BE2C (cell line): ENCODE measurements at regions not wholly inside any gene's neighbourhood (a gene's known extent, or its start where the extent isn't known, plus 50 kb on each side); places are given as distances from the start of the nearest gene placed in this dataset.

Experiments used
- DNase-seq: peaks from one replicate; pipeline ENCODE4 v3.0.0-alpha.2; 2020
- H3K27me3 ChIP-seq: fragments of 250-450 bp; sonication (Bioruptor Pico); 2 replicates; pipeline ENCODE4 v1.5.1; 2020; ENCODE audit warnings: mild to moderate bottlenecking
- H3K36me3 ChIP-seq: fragments of 250-450 bp; sonication (Bioruptor Pico); 2 replicates; pipeline ENCODE4 v1.5.1; 2020; ENCODE audit warnings: mild to moderate bottlenecking
- H3K4me1 ChIP-seq: fragments of 250-450 bp; sonication (Bioruptor Pico); 2 replicates; pipeline ENCODE4 v1.5.1; 2020
- H3K4me3 ChIP-seq: 2 replicates; pipeline ENCODE4 v1.5.1; 2011; ENCODE audit warnings: low read depth, low read length
- H3K9me3 ChIP-seq: fragments of 250-450 bp; sonication (Bioruptor Pico); 2 replicates; pipeline ENCODE4 v1.5.1; 2020
- CTCF ChIP-seq: IDR thresholded peaks from 2 replicates; pipeline ENCODE4 v1.5.1; 2012; ENCODE audit warnings: mild to moderate bottlenecking, low read depth, low read length

- H3K4me1 ChIP-seq: no peaks in the 10 kb centered on the region
- no peak overlapping the region for H3K4me3 ChIP-seq
- no peaks in the 10 kb centered on the region; the same call in 1 of the 2 replicates for H3K9me3 ChIP-seq
- TF ChIP-seq CTCF: no peak
- peaks cover 3% of the 10 kb centered on the region for H3K27me3 ChIP-seq
- H3K36me3 ChIP-seq: no peaks in the 10 kb centered on the region
- DNase-seq: no peak
Observed at GRCh38 chr22:49469896-49470740, 357.6 kb downstream of the BRD1 start.

- no peak for DNase-seq
- TF ChIP-seq CTCF: no peak
- Histone ChIP-seq H3K4me1 (no peaks in the 10 kb centered on the region), H3K27me3 (peaks cover 3% of the 10 kb centered on the region), H3K9me3 (no peaks in the 10 kb centered on the region; the same call in 1 of the 2 replicates), H3K4me3 (no peak overlapping the region), H3K36me3 (no peaks in the 10 kb centered on the region)
Observed at GRCh38 chr22:49468487-49469198, 359.0 kb downstream of the BRD1 start.

- Histone ChIP-seq H3K9me3 (no peaks in the 10 kb centered on the region; the same call in 1 of the 2 replicates), H3K27me3 (peaks cover 3% of the 10 kb centered on the region), H3K36me3 (no peaks in the 10 kb centered on the region), H3K4me3 (no peak overlapping the region), H3K4me1 (no peaks in the 10 kb centered on the region)
- TF ChIP-seq CTCF: no peak
- no peak for DNase-seq
Observed at GRCh38 chr22:49466878-49467595, 360.6 kb downstream of the BRD1 start.

- H3K36me3 ChIP-seq: no peaks in the 10 kb centered on the region
- DNase-seq: no peak
- no peaks in the 10 kb centered on the region for H3K4me1 ChIP-seq
- H3K4me3 ChIP-seq: no peak overlapping the region
- TF ChIP-seq CTCF: no peak
- H3K9me3 ChIP-seq: no peaks in the 10 kb centered on the region; the same call in 1 of the 2 replicates
- H3K27me3 ChIP-seq: no peaks in the 10 kb centered on the region; the same call in 1 of the 2 replicates
Observed at GRCh38 chr22:49464037-49464436, 363.6 kb downstream of the BRD1 start.

- TF ChIP-seq CTCF: no peak
- H3K36me3 ChIP-seq: no peaks in the 10 kb centered on the region
- DNase-seq: no peak
- H3K27me3 ChIP-seq: no peaks in the 10 kb centered on the region
- no peak overlapping the region for H3K4me3 ChIP-seq
- no peaks in the 10 kb centered on the region for H3K4me1 ChIP-seq
- H3K9me3 ChIP-seq: no peaks in the 10 kb centered on the region; the same call in 1 of the 2 replicates
Observed at GRCh38 chr22:49462795-49463194, 364.9 kb downstream of the BRD1 start.
